ENCODE measurements at regions not wholly inside any gene's neighbourhood (a gene's known extent, or its start where the extent isn't known, plus 50 kb on each side); places are given as distances from the start of the nearest gene placed in this dataset.

GRCh38 chr7:131109759-131110296 is 217.8 kb upstream of the MKLN1 start:
- no peaks in the 10 kb centered on the region for H3K9me3 Mint-ChIP-seq
- no peaks in the 10 kb centered on the region for H3K36me3 Mint-ChIP-seq
- peaks cover 1% of the 10 kb centered on the region for H3K27me3 Mint-ChIP-seq
- peak overlapping the region in 2 of 3 donors; percentile 89 to 97 for H3K27ac Mint-ChIP-seq
- peak overlapping the region; percentile 83 to 100 (median 96) for H3K4me3 Mint-ChIP-seq
- peaks cover 39 to 47% (median 41%) of the 10 kb centered on the region in 3 donors for H3K4me1 Mint-ChIP-seq

- peaks cover 1% of the 10 kb centered on the region for H3K27me3 Mint-ChIP-seq
- H3K4me1 Mint-ChIP-seq: peaks cover 36 to 42% (median 36%) of the 10 kb centered on the region in 3 donors
- no peaks in the 10 kb centered on the region for H3K36me3 Mint-ChIP-seq
- peak overlapping the region; percentile 83 to 100 (median 96) for H3K4me3 Mint-ChIP-seq
- peak overlapping the region; percentile 74 to 98 (median 89) for H3K27ac Mint-ChIP-seq
- no peaks in the 10 kb centered on the region for H3K9me3 Mint-ChIP-seq
Observed at GRCh38 chr7:131110297-131111080, 217.2 kb upstream of the MKLN1 start.

- no peaks in the 10 kb centered on the region for H3K36me3 Mint-ChIP-seq
- peak overlapping the region; percentile 83 to 97 (median 93) for H3K4me3 Mint-ChIP-seq
- peaks cover 36 to 42% (median 36%) of the 10 kb centered on the region in 3 donors for H3K4me1 Mint-ChIP-seq
- no peaks in the 10 kb centered on the region for H3K9me3 Mint-ChIP-seq
- H3K27me3 Mint-ChIP-seq: peaks cover 1% of the 10 kb centered on the region
- H3K27ac Mint-ChIP-seq: peak overlapping the region; percentile 74 to 98 (median 89)
Observed at GRCh38 chr7:131111081-131111576, 216.5 kb upstream of the MKLN1 start.

- Mint-ChIP-seq H3K27me3 (peaks cover 1% of the 10 kb centered on the region), H3K4me3 (peak overlapping the region in 3 of 4 donors; percentile 29 to 83 (median 77)), H3K4me1 (peaks cover 32 to 42% (median 36%) of the 10 kb centered on the region in 3 donors), H3K36me3 (no peaks in the 10 kb centered on the region), H3K27ac (peak overlapping the region in 2 of 3 donors; percentile 89 to 98), H3K9me3 (no peaks in the 10 kb centered on the region)
Observed at GRCh38 chr7:131111792-131112191, 215.9 kb upstream of the MKLN1 start.

DNA sequence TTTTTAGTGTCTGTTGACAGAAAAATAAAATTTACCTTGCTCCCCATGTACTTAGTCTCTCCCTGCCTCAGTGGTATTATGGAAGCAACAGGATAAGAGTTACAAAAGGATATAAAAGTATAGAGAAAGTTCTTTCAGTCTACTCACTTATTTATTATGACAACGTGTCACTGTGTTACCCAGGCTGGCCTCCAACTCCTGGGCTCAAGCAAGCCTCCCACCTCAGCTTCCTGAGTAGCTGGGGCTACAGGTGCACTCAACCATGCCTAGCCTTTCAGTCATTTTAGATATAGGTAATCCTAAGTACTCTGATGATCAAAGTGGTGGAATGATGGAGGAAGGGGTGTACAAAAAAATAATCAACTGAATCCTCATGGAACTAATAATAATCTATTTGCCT is 215.2 kb upstream of the MKLN1 start:
- Mint-ChIP-seq H3K4me1 (peaks cover 32 to 42% (median 36%) of the 10 kb centered on the region in 3 donors), H3K9me3 (peaks cover 0 to under 1% (median 0%) of the 10 kb centered on the region in 3 donors), H3K27ac (peak overlapping the region in 2 of 3 donors; percentile 89 to 98), H3K4me3 (peak overlapping the region in 2 of 4 donors; percentile 77 to 83), H3K36me3 (no peaks in the 10 kb centered on the region), H3K27me3 (peaks cover 1% of the 10 kb centered on the region)

DNA sequence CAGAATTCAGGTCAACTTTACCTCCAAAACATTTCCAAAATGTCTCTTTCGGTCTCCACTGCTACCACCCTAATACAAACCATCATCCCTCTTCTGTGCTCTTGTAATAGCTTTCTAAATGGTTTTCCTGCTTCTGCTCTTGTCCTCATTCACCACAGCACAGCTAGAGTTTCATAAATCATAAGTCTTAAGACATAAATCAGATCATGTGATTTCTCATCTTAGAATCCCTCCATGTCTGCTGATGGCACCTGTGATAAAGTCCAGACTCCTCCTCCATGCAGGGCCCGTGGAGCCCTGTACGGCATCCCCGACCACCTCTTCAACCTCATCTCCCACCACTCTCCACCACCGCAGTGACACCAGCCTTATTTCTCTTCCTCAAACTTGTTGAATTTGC is 212.3 kb upstream of the MKLN1 start:
- Mint-ChIP-seq H3K4me1 (peaks cover 24 to 29% (median 27%) of the 10 kb centered on the region in 3 donors), H3K27ac (no peak overlapping the region), H3K36me3 (no peaks in the 10 kb centered on the region), H3K4me3 (peak overlapping the region in 1 of 4 donors; percentile 27), H3K9me3 (peaks cover 0 to 12% (median 2%) of the 10 kb centered on the region in 3 donors), H3K27me3 (no peaks in the 10 kb centered on the region)

- Mint-ChIP-seq H3K9me3 (peaks cover 0 to 16% (median 2%) of the 10 kb centered on the region in 3 donors), H3K27ac (no peak overlapping the region), H3K27me3 (no peaks in the 10 kb centered on the region), H3K36me3 (peaks cover 2% of the 10 kb centered on the region), H3K4me1 (peaks cover 22 to 24% (median 23%) of the 10 kb centered on the region in 3 donors), H3K4me3 (peak overlapping the region in 1 of 4 donors; percentile 18)
Observed at GRCh38 chr7:131117439-131117838, 210.2 kb upstream of the MKLN1 start.

- Mint-ChIP-seq H3K4me1 (peaks cover 22 to 31% (median 30%) of the 10 kb centered on the region in 3 donors), H3K27ac (peak overlapping the region in 1 of 3 donors; percentile 37), H3K4me3 (no peak overlapping the region), H3K36me3 (peaks cover 2% of the 10 kb centered on the region), H3K9me3 (peaks cover 0 to 16% (median 2%) of the 10 kb centered on the region in 3 donors), H3K27me3 (no peaks in the 10 kb centered on the region)
Observed at GRCh38 chr7:131119381-131119780, 208.3 kb upstream of the MKLN1 start.

DNA sequence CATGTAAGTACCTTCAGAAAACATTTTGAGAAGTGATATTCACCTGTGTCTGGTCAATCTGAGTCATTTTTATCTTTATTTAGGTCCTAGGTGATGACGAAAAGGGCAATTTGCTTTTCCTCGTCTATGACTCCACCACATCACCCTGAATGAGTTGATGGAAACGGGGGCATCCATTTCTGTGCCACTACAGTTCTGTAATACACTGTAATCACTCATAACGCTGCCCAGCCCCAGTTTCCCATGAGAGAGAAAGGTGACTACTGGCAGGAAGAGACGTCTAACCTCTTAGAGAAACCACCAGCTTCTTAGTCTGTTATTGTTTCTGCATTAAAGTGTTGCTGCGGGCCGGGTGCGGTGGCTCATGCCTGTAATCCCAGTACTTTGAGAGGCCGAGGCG is 205.3 kb upstream of the MKLN1 start:
- Mint-ChIP-seq H3K9me3 (peaks cover 0 to 18% (median 2%) of the 10 kb centered on the region in 3 donors), H3K4me1 (peaks cover 28 to 39% (median 37%) of the 10 kb centered on the region in 3 donors), H3K36me3 (peaks cover 2% of the 10 kb centered on the region), H3K4me3 (peak overlapping the region in 3 of 4 donors; percentile 8 to 81 (median 81)), H3K27ac (peak overlapping the region; percentile 59 to 80 (median 71)), H3K27me3 (no peaks in the 10 kb centered on the region)

GRCh38 chr7:131124001-131124629 is 203.6 kb upstream of the MKLN1 start:
- Mint-ChIP-seq H3K27me3 (no peaks in the 10 kb centered on the region), H3K36me3 (peaks cover 2% of the 10 kb centered on the region), H3K4me3 (peak overlapping the region; percentile 13 to 88 (median 56)), H3K27ac (peak overlapping the region; percentile 71 to 94 (median 87)), H3K4me1 (peaks cover 28 to 39% (median 38%) of the 10 kb centered on the region in 3 donors), H3K9me3 (peaks cover 0 to 13% (median 0%) of the 10 kb centered on the region in 3 donors)

GRCh38 chr7:131124867-131125266 is 202.8 kb upstream of the MKLN1 start:
- Mint-ChIP-seq H3K9me3 (peaks cover 0 to 6% (median 0%) of the 10 kb centered on the region in 3 donors), H3K4me3 (peak overlapping the region in 2 of 4 donors; percentile 56 to 73), H3K4me1 (peaks cover 28 to 39% (median 38%) of the 10 kb centered on the region in 3 donors), H3K27me3 (no peaks in the 10 kb centered on the region), H3K36me3 (peaks cover 2% of the 10 kb centered on the region), H3K27ac (peak overlapping the region; percentile 42 to 87 (median 71))

- no peaks in the 10 kb centered on the region for H3K36me3 Mint-ChIP-seq
- H3K4me1 Mint-ChIP-seq: peaks cover 0 to 1% (median 0%) of the 10 kb centered on the region in 3 donors
- no peak overlapping the region for H3K27ac Mint-ChIP-seq
- H3K4me3 Mint-ChIP-seq: no peak overlapping the region
- no peaks in the 10 kb centered on the region for H3K9me3 Mint-ChIP-seq
- H3K27me3 Mint-ChIP-seq: no peaks in the 10 kb centered on the region
Observed at GRCh38 chr7:131130324-131130723, 197.4 kb upstream of the MKLN1 start.

- Mint-ChIP-seq H3K4me3 (no peak overlapping the region), H3K9me3 (no peaks in the 10 kb centered on the region), H3K27me3 (no peaks in the 10 kb centered on the region), H3K36me3 (no peaks in the 10 kb centered on the region), H3K27ac (no peak overlapping the region), H3K4me1 (peaks cover 0 to 1% (median 0%) of the 10 kb centered on the region in 3 donors)
Observed at GRCh38 chr7:131131012-131131745, 196.5 kb upstream of the MKLN1 start.

DNA sequence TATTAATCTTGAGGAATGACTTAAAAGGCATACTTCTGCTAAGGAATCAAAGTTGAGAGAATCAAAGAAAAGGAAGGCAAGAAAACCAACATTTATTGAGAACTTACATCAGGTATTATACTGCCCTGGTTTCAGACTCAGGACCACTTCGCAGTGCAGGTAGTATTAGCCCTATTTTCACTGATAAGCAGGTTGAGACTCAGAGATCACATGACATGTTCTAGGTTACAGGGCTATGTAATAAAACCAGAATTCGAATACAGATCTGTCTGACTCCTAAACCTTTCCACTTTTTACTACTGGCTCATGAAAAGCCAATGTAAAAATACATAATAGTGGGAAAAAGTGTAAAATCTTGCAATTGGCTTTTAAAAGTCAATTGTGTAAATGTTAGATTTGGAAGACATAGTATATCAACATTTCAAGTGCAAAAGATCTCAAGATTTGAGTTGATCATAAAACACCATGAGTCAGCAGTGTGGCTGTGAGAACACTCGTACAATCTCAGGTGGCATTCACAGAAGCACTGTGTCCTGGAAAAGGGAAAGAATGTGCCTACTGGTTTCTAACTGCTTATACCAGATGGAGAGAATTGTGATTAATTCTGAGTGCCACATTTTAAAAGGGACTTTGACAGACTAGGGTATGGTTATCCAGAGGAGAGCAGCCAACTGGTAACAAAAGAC is 195.8 kb upstream of the MKLN1 start:
- H3K27ac Mint-ChIP-seq: no peak overlapping the region
- H3K9me3 Mint-ChIP-seq: no peaks in the 10 kb centered on the region
- H3K27me3 Mint-ChIP-seq: no peaks in the 10 kb centered on the region
- H3K4me1 Mint-ChIP-seq: peaks cover 0 to 1% (median 0%) of the 10 kb centered on the region in 3 donors
- H3K36me3 Mint-ChIP-seq: no peaks in the 10 kb centered on the region
- H3K4me3 Mint-ChIP-seq: no peak overlapping the region

Measured in IgD-negative memory B cell (primary cell).